Fibroblast of lung (primary cell): ENCODE measurements at regions not wholly inside any gene's neighbourhood (a gene's known extent, or its start where the extent isn't known, plus 50 kb on each side); places are given as distances from the start of the nearest gene placed in this dataset.
"Not testable (repeated sequence)": the region's sequence is repeated elsewhere in the genome, so short reads cannot be mapped to it uniquely, and the experiment has no call there.

ENCODE experiments used
- DNase-seq, 2 donors: peaks; one replicate each; pipeline versions ENCODE4 v3.0.0 to v3.0.0-alpha.2; 2010; ENCODE audit warnings: low read depth in 2 of 2
- H2AFZ ChIP-seq: 2 replicates; pipeline ENCODE4 v1.5.1; 2012; ENCODE audit warnings: low read length, control low read depth, inconsistent platforms
- H3K27ac ChIP-seq: 2 replicates; pipeline ENCODE4 v1.5.1; 2011; ENCODE audit warnings: low read length, control low read depth; ENCODE audit not compliant: insufficient read depth
- H3K27me3 ChIP-seq: 2 replicates; pipeline ENCODE4 v1.5.1; 2011; ENCODE audit warnings: mild to moderate bottlenecking, low read length; ENCODE audit not compliant: control insufficient read depth, insufficient read depth
- H3K36me3 ChIP-seq: 2 replicates; pipeline ENCODE4 v1.5.1; 2011; ENCODE audit warnings: low read length; ENCODE audit not compliant: control insufficient read depth, insufficient read depth
- H3K4me1 ChIP-seq: 2 replicates; pipeline ENCODE4 v1.5.1; 2011; ENCODE audit warnings: low read length; ENCODE audit not compliant: control insufficient read depth, insufficient read depth; ENCODE audit errors: extremely low read depth
- H3K4me2 ChIP-seq: 2 replicates; pipeline ENCODE4 v1.5.1; 2011; ENCODE audit warnings: low read length, control low read depth; ENCODE audit not compliant: insufficient read depth; ENCODE audit errors: extremely low read depth
- H3K4me3 ChIP-seq, 4 experiments: fragments of 200-600 bp in 1 of 4; sonication (generic) in 1 of 4; replicated peaks in 1 of 4; 2 replicates each; pipeline ENCODE4 v1.5.1; 2011 to 2016; ENCODE audit warnings: low read length in 4 of 4, low read depth in 3 of 4, mild to moderate bottlenecking in 3 of 4, control low read depth in 2 of 4, inconsistent platforms in 1 of 4, mixed read lengths in 1 of 4; ENCODE audit not compliant: insufficient read depth in 1 of 4; ENCODE audit errors: control extremely low read depth in 1 of 4
- H3K79me2 ChIP-seq: 2 replicates; pipeline ENCODE4 v1.5.1; 2012; ENCODE audit warnings: mild to moderate bottlenecking, low read length, inconsistent platforms; ENCODE audit not compliant: control insufficient read depth, insufficient read depth
- H3K9ac ChIP-seq: 2 replicates; pipeline ENCODE4 v1.5.1; 2011; ENCODE audit warnings: mild to moderate bottlenecking, low read length, control low read depth; ENCODE audit not compliant: insufficient read depth
- H3K9me3 ChIP-seq: 2 replicates; pipeline ENCODE4 v1.5.1; 2012; ENCODE audit warnings: low read depth, low read length; ENCODE audit not compliant: control insufficient read depth, insufficient read depth
- H4K20me1 ChIP-seq: 2 replicates; pipeline ENCODE4 v1.5.1; 2011; ENCODE audit warnings: low read length; ENCODE audit not compliant: control insufficient read depth, insufficient read depth; ENCODE audit errors: extremely low read depth
- EZH2 ChIP-seq: IDR thresholded peaks from 2 replicates; pipeline ENCODE4 v1.5.1; 2012; ENCODE audit warnings: low read length, control low read depth, mild to moderate bottlenecking; ENCODE audit errors: missing control alignments
- TF ChIP-seq, protein P1 (sequence below), 2 donors: IDR thresholded peaks in 1 of 2; conservative IDR thresholded peaks in 1 of 2; 1 replicate in 1 of 2; 2 replicates in 1 of 2; pipeline ENCODE4 v1.5.1; 2011 to 2012; ENCODE audit warnings: low read length in 2 of 2, control low read depth in 1 of 2, inconsistent platforms in 1 of 2, low read depth in 1 of 2, mild to moderate bottlenecking in 1 of 2

DNA sequence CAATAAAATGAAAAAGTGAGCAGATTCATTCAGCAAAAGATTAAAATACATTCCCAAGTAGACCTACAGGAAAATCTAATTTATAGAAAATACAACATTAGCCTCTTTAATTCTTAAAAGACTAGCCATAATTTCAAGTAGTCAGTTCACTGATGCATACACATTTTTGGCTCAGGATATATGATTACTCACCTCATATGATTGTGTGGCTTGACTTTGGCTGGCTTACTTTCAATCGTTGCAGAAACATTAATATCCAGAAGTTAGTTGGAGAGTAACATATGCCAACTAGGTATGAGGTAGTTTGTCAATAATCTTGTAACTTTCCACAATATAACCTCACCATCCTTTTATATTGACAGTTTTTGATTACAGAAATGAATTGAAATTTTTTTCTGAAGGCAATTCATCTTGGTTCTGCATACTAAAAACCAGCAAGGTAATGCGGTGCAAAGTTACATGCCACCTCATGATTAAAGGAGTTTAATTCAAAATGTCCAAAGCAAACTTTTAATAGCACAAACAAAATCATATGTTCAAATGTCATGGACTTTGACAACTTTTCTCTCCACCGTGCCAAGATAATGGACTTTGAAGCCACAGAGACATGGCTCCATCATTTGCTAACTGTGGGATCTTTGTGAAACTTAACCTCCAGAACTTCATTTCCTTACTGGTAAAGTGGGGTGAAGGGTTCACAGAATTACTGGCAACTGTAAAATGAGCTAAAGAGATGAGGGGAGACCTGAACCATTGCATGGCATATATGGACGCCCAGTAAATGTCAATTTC, 76.6 kb upstream of the PAM start:
- Histone ChIP-seq H4K20me1 (no peaks in the 10 kb centered on the region), H3K79me2 (no peaks in the 10 kb centered on the region), H3K9ac (no peak overlapping the region), H3K9me3 (no peaks in the 10 kb centered on the region), H3K36me3 (no peaks in the 10 kb centered on the region), H3K27me3 (no peaks in the 10 kb centered on the region), H3K4me1 (peaks cover 2% of the 10 kb centered on the region), H3K27ac (no peak overlapping the region), H3K4me2 (no peak overlapping the region), H3K4me3 (no peak overlapping the region), H2AFZ (no peak overlapping the region)
- no peak for TF ChIP-seq EZH2
- TF ChIP-seq, protein P1, sequence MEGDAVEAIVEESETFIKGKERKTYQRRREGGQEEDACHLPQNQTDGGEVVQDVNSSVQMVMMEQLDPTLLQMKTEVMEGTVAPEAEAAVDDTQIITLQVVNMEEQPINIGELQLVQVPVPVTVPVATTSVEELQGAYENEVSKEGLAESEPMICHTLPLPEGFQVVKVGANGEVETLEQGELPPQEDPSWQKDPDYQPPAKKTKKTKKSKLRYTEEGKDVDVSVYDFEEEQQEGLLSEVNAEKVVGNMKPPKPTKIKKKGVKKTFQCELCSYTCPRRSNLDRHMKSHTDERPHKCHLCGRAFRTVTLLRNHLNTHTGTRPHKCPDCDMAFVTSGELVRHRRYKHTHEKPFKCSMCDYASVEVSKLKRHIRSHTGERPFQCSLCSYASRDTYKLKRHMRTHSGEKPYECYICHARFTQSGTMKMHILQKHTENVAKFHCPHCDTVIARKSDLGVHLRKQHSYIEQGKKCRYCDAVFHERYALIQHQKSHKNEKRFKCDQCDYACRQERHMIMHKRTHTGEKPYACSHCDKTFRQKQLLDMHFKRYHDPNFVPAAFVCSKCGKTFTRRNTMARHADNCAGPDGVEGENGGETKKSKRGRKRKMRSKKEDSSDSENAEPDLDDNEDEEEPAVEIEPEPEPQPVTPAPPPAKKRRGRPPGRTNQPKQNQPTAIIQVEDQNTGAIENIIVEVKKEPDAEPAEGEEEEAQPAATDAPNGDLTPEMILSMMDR (conservative IDR thresholded peaks at IDR 0.05 in 1 of 2, IDR thresholded peaks at IDR 0.05 in 1 of 2; ENCODE audit: low read depth in 1 of 2, low read length in 2 of 2): no peak
- peak; percentile 55 to 84 for DNase-seq

DNA sequence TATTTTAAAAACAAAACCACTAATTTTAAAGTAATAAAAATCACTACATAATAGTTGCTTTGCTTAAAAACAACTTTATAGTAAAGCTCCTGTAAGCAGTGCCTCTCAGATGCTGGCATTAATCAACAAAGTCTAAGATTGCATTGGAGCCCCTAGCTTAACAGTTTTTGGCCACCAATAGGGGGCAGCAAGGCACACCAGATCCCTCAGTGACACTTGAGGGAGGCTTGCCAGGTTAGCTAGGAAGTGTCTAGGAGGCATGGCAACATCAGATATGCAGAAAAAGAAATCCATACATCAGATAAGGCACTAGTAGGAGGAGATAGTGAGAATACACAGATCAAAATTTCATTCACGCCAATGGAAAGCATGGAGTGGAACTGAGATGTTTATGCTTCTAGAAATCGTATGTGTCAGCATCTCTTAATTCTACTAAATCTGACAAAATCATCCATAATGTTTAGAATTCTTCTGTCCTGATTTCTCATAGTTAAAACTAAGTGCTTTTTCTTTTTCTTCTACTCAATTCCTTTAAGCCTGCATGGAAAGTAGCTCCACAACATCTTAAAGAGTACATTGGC, 73.6 kb upstream of the PAM start:
- no peak overlapping the region for H2AFZ ChIP-seq
- no peak overlapping the region for H3K4me3 ChIP-seq
- TF ChIP-seq, protein P1 (conservative IDR thresholded peaks at IDR 0.05 in 1 of 2, IDR thresholded peaks at IDR 0.05 in 1 of 2; ENCODE audit: low read depth in 1 of 2, low read length in 2 of 2): peak; percentile 90 to 91
- TF ChIP-seq EZH2: no peak
- peaks cover 2% of the 10 kb centered on the region for H3K4me1 ChIP-seq
- no peaks in the 10 kb centered on the region for H3K36me3 ChIP-seq
- H3K27me3 ChIP-seq: no peaks in the 10 kb centered on the region
- no peak overlapping the region for H3K4me2 ChIP-seq
- H3K9ac ChIP-seq: no peak overlapping the region
- no peak overlapping the region for H3K27ac ChIP-seq
- no peaks in the 10 kb centered on the region for H3K9me3 ChIP-seq
- DNase-seq: peak; percentile 46 to 84
- H4K20me1 ChIP-seq: no peaks in the 10 kb centered on the region
- no peaks in the 10 kb centered on the region for H3K79me2 ChIP-seq

DNA sequence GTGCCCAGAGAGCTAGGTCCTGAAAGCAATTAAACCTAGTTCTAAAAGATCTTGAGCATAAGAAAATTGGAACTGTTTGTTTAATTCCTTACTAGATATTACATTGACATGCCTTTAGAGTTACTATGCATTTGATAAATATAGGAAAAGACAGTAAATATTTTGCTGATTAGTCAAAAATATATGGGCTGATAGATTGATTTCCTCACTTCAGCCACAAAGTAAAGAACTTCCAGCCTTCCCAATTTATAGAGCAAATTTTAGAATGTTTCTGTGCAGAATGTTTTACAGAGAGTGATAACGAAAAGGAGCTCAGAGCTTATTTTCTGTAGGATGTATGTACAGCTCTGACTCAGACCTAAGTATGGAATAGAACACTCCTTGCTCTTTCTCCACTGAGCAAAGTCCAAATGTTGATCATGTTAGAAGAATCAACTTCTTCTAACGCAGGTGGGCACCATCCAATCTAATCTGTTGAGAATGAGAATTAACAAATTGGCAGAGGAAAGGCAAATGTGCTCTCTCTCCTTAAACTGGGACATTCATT, 72.9 kb upstream of the PAM start:
- Histone ChIP-seq H4K20me1 (no peaks in the 10 kb centered on the region), H3K36me3 (no peaks in the 10 kb centered on the region), H3K79me2 (no peaks in the 10 kb centered on the region), H3K4me2 (no peak overlapping the region), H2AFZ (no peak overlapping the region), H3K27me3 (no peaks in the 10 kb centered on the region), H3K27ac (no peak overlapping the region), H3K4me3 (no peak overlapping the region), H3K9ac (no peak overlapping the region), H3K9me3 (no peaks in the 10 kb centered on the region), H3K4me1 (peaks cover 2% of the 10 kb centered on the region)
- TF ChIP-seq, protein P1 (conservative IDR thresholded peaks at IDR 0.05 in 1 of 2, IDR thresholded peaks at IDR 0.05 in 1 of 2; ENCODE audit: low read depth in 1 of 2, low read length in 2 of 2): no peak
- no peak for TF ChIP-seq EZH2
- no peak for DNase-seq

DNA sequence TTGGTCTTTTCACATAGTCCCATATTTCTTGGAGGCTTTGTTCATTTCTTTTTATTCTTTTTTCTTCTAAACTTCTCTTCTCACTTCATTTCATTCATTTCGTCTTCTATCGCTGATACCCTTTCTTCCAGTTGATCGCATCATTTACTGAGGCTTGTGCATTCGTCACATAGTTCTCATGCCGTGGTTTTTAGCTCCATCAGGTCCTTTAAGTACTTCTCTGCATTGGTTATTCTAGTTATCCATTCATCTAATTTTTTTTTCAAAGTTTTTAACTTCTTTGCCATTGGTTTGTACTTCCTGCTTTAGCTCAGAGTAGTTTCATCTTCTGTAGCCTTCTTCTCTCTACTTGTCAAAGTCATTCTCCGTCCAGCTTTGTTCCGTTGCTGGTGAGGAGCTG, 67.0 kb upstream of the PAM start:
- H3K9me3 ChIP-seq, H2AFZ ChIP-seq, H3K4me1 ChIP-seq, H3K36me3 ChIP-seq, H3K4me2 ChIP-seq, H3K27me3 ChIP-seq, H3K27ac ChIP-seq, H3K4me3 ChIP-seq, H4K20me1 ChIP-seq, H3K9ac ChIP-seq, DNase-seq, H3K79me2 ChIP-seq: not testable (repeated sequence)
